Colonic mucosa (tissue), 4 donors: ENCODE measurements at regions not wholly inside any gene's neighbourhood (a gene's known extent, or its start where the extent isn't known, plus 50 kb on each side); places are given as distances from the start of the nearest gene placed in this dataset.
"Not testable (repeated sequence)": the region's sequence is repeated elsewhere in the genome, so short reads cannot be mapped to it uniquely, and the experiment has no call there.

Experiments
- DNase-seq: peaks from one replicate; pipeline ENCODE4 v3.0.0-alpha.2; 2020
- H3K27ac ChIP-seq: fragments of 200-600 bp; one replicate; pipeline ENCODE4 v1.8.0; 2021
- H3K27me3 ChIP-seq: fragments of 200-600 bp; one replicate; pipeline ENCODE4 v1.8.0; 2021
- H3K36me3 ChIP-seq: fragments of 200-600 bp; one replicate; pipeline ENCODE4 v1.8.0; 2021
- H3K4me1 ChIP-seq: fragments of 200-600 bp; one replicate; pipeline ENCODE4 v1.8.0; 2021; ENCODE audit warnings: mild to moderate bottlenecking
- H3K4me3 ChIP-seq: fragments of 200-600 bp; one replicate; pipeline ENCODE4 v1.8.0; 2021
- H3K9ac ChIP-seq, 2 donors: one replicate each; pipeline ENCODE4 v1.7.0; 2013; ENCODE audit warnings: control low read depth in 2 of 2, low read depth in 2 of 2, low read length in 2 of 2
- H3K9me3 ChIP-seq: fragments of 200-600 bp; one replicate; pipeline ENCODE4 v1.8.0; 2021
- intact Hi-C: fragments of 100-400 bp; cut with DNase I; formaldehyde crosslinking; loops from one replicate; pipeline ENCODE4 v1.14.1; 2022
- TF ChIP-seq, protein P1 (sequence below): fragments of 200-600 bp; IDR thresholded peaks from one replicate; pipeline ENCODE4 v1.8.0; 2022; ENCODE audit warnings: antibody characterized with exemption, mild to moderate bottlenecking
- donor health status: healthy.
- donor health status: DM: no; HTN: no; CAD: no.
- donor health status: DM: no; HTN: no; CAD: no.

DNA sequence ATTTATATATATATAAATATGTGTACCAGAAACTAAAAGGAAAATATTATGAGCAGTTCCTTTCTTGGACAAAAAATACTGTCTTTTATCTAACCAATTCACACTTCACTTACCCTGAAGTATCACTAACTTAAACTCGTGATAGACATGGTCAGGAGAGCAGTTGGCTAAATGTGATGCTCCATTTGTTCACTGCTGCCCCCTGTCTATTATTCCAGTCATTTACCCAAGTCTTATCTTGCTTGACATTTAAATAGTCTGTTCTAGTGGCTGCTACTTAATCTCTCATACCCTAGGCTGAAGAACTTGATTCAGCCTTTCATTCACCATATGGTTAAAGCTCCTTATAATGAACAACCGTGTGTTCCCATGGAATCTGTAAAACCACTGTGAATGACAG lies 789.6 kb upstream of the EYS start:
- H3K9me3 ChIP-seq, result no peaks in the 10 kb centered on the region
- no peak for DNase-seq
- no peaks in the 10 kb centered on the region for H3K27me3 ChIP-seq
- intact Hi-C loops, result no loop called here
- H3K4me1 ChIP-seq, result no peaks in the 10 kb centered on the region
- H3K36me3 ChIP-seq, result no peaks in the 10 kb centered on the region
- TF ChIP-seq, protein P1, sequence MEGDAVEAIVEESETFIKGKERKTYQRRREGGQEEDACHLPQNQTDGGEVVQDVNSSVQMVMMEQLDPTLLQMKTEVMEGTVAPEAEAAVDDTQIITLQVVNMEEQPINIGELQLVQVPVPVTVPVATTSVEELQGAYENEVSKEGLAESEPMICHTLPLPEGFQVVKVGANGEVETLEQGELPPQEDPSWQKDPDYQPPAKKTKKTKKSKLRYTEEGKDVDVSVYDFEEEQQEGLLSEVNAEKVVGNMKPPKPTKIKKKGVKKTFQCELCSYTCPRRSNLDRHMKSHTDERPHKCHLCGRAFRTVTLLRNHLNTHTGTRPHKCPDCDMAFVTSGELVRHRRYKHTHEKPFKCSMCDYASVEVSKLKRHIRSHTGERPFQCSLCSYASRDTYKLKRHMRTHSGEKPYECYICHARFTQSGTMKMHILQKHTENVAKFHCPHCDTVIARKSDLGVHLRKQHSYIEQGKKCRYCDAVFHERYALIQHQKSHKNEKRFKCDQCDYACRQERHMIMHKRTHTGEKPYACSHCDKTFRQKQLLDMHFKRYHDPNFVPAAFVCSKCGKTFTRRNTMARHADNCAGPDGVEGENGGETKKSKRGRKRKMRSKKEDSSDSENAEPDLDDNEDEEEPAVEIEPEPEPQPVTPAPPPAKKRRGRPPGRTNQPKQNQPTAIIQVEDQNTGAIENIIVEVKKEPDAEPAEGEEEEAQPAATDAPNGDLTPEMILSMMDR, result no peak
- no peak overlapping the region for H3K4me3 ChIP-seq
- no peak overlapping the region for H3K9ac ChIP-seq
- H3K27ac ChIP-seq, result no peak overlapping the region

DNA sequence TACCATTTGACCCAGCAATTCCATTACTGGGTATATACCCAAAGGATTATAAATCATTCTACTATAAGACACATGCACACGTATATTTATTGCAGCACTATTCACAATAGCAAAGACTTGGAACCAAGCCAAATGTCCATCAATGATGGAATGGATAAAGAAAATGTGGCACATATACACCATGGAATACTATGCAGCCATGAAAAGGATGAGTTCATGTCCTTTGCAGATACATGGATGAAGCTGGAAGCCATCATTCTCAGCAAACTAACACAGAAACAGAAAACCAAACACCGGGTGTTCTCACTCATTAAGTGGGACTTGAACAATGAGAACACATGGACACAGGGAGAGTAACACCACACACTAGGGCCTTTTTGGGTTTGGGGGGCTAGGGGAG lies 787.6 kb upstream of the EYS start:
- H3K27ac ChIP-seq, H3K9ac ChIP-seq, DNase-seq, intact Hi-C loops, H3K4me3 ChIP-seq, H3K4me1 ChIP-seq, H3K27me3 ChIP-seq, H3K9me3 ChIP-seq, H3K36me3 ChIP-seq: not testable (repeated sequence)

DNA sequence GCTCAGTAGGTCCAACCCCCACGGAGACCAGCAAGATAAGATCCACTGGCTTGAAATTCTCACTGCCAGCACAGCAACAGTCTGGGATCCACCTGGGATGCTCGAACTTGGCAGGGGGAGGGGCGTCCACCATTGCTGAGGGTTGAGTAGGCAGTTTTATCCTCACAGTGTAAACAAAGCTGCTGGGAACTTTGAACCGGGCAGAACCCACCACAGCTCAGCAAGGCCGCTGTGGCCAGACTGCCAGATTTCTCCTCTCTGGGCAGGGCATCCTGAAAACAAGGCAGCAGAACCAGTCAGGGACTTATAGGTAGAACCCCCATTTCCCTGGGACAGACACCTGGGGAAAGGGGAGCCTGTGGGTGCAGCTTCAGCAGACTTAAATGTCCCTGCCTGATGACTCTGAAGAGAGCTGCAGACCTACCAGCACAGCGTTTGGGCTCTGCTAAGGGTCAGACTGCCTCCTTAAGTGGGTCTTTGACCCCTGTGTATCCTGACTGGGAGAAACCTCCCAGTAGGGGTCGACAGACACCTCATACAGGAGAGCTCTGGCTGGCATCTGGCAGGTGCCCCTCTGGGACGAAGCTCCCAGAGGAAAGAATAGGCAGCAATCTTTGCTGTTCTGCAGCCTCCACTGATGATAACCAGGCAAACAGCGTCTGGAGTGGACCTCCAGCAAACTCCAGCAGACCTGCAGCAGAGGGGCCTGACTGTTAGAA lies 782.4 kb upstream of the EYS start:
- intact Hi-C loops, result no loop called here
- H3K27me3 ChIP-seq, result no peaks in the 10 kb centered on the region
- no peaks in the 10 kb centered on the region for H3K9me3 ChIP-seq
- no peaks in the 10 kb centered on the region for H3K4me1 ChIP-seq
- DNase-seq, result no peak
- no peaks in the 10 kb centered on the region for H3K36me3 ChIP-seq
- no peak overlapping the region for H3K27ac ChIP-seq
- no peak overlapping the region for H3K9ac ChIP-seq
- no peak overlapping the region for H3K4me3 ChIP-seq
- TF ChIP-seq, protein P1, result no peak

DNA sequence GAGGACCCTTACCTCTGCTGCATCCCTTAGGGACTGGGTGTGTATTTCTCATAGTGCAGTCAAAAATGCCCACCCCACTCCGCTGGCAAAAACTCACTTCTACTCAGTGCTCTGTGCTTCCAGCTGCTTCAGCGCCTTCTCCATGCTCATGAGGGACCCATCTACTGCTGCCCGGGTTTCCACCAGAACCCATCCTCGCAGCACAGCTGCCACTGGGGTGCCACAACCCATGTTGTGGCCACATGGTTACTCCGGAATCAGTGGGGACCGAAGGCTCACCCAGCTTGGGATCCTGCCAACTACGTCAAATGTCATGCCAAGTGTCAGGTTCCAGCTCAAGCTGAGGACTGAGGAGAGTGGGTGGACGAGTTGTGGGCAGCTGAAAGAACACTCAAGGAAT lies 774.2 kb upstream of the EYS start:
- H3K4me1 ChIP-seq, result no peaks in the 10 kb centered on the region
- H3K36me3 ChIP-seq, result no peaks in the 10 kb centered on the region
- no peaks in the 10 kb centered on the region for H3K27me3 ChIP-seq
- H3K9ac ChIP-seq, result no peak overlapping the region
- no peak overlapping the region for H3K27ac ChIP-seq
- H3K9me3 ChIP-seq, result no peaks in the 10 kb centered on the region
- intact Hi-C loops, result no loop called here
- no peak for DNase-seq
- no peak overlapping the region for H3K4me3 ChIP-seq
- TF ChIP-seq, protein P1, result no peak

DNA sequence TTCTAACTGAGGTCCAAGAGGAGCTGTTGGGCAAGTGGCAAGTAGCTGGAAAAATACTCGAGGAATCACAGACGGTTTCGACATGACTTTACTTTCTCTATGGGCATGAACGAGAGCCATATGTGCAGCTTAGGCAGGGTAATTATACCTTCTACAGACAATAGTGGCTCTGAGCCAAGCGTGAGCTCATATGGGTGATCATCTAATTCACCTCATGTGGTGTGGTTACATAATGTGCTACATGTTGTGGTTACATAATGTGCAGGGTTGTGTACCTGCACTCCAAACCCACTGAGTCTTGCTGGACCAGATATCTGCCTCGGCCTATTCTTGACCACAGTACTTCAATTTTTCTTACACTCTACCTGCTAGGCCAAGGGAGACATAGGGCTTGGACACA lies 771.7 kb upstream of the EYS start:
- H3K27ac ChIP-seq, result no peak overlapping the region
- TF ChIP-seq, protein P1, result no peak
- H3K9me3 ChIP-seq, result no peaks in the 10 kb centered on the region
- no peak for DNase-seq
- H3K4me3 ChIP-seq, result no peak overlapping the region
- intact Hi-C loops, result no loop called here
- H3K9ac ChIP-seq, result no peak overlapping the region
- H3K36me3 ChIP-seq, result no peaks in the 10 kb centered on the region
- no peaks in the 10 kb centered on the region for H3K27me3 ChIP-seq
- H3K4me1 ChIP-seq, result no peaks in the 10 kb centered on the region

DNA sequence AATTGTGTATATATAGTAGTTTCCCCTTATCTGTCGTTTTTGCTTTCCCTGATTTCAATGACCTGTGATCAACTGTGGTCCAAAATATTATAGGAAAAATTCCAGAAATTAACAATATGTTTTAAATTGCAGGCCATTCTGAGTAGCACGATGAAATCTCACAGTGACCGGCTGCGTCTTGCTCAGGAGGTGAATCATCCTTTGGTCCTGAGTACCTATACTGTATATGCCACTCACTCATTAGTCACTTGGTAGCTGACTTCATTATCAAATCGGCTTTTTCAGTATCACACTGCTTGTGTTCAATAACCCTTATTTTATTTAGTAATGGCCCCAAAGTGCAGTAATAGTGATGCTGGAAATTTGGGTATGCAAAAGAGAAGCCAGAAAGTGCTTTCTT lies 728.3 kb upstream of the EYS start:
- no peaks in the 10 kb centered on the region for H3K36me3 ChIP-seq
- no peak overlapping the region for H3K27ac ChIP-seq
- H3K9me3 ChIP-seq, result no peaks in the 10 kb centered on the region
- intact Hi-C loops, result no loop called here
- no peaks in the 10 kb centered on the region for H3K4me1 ChIP-seq
- TF ChIP-seq, protein P1, result no peak
- no peaks in the 10 kb centered on the region for H3K27me3 ChIP-seq
- H3K4me3 ChIP-seq, result no peak overlapping the region
- no peak overlapping the region for H3K9ac ChIP-seq
- DNase-seq, result no peak
